SK-N-SH treated with all-trans-retinoic acid at 6 μM for 48 hours (cell line): ENCODE measurements at regions not wholly inside any gene's neighbourhood (a gene's known extent, or its start where the extent isn't known, plus 50 kb on each side); places are given as distances from the start of the nearest gene placed in this dataset.

Source experiments
- ATAC-seq: fragments of 200-7000 bp; cut with Tn5 transposase; 3 replicates; pipeline ENCODE4 v1.9.1; 2020; ENCODE audit warnings: mild to moderate bottlenecking, moderate library complexity
- BACH2 ChIP-seq: fragments of 250-450 bp; sonication (Bioruptor Pico); IDR thresholded peaks from 2 replicates; pipeline ENCODE4 v1.9.0; 2021; ENCODE audit warnings: mild to moderate bottlenecking, borderline replicate concordance
- CREB5 ChIP-seq: fragments of 250-450 bp; sonication (Bioruptor Pico); IDR thresholded peaks from 2 replicates; pipeline ENCODE4 v1.5.1; 2020; ENCODE audit warnings: low read depth, mild to moderate bottlenecking, moderate library complexity
- CSDC2 ChIP-seq: fragments of 250-450 bp; sonication (Bioruptor Pico); IDR thresholded peaks from 2 replicates; pipeline ENCODE4 v1.5.0; 2020; ENCODE audit warnings: mild to moderate bottlenecking, moderate library complexity
- ESRRG ChIP-seq: fragments of 250-450 bp; sonication (Bioruptor Pico); IDR thresholded peaks from 2 replicates; pipeline ENCODE4 v1.6.1; 2021; ENCODE audit warnings: mild to moderate bottlenecking
- ISL1 ChIP-seq: fragments of 250-450 bp; sonication (Bioruptor Pico); IDR thresholded peaks from 2 replicates; pipeline ENCODE4 v2.1.2; 2022; ENCODE audit warnings: mild to moderate bottlenecking, moderate library complexity
- OSR1 ChIP-seq: fragments of 250-450 bp; sonication (Bioruptor Pico); IDR thresholded peaks from 2 replicates; pipeline ENCODE4 v1.8.0; 2022; ENCODE audit warnings: moderate library complexity, mild to moderate bottlenecking, inconsistent platforms
- POU6F1 ChIP-seq: fragments of 250-450 bp; sonication (Bioruptor Pico); IDR thresholded peaks from 2 replicates; pipeline ENCODE4 v1.8.0; 2021; ENCODE audit warnings: low read depth, mild to moderate bottlenecking, moderate library complexity, borderline replicate concordance
- PPARA ChIP-seq: fragments of 250-450 bp; sonication (Bioruptor Pico); IDR thresholded peaks from 2 replicates; pipeline ENCODE4 v1.5.0; 2020; ENCODE audit warnings: mild to moderate bottlenecking, borderline replicate concordance
- SNAI2 ChIP-seq: fragments of 250-450 bp; sonication (Bioruptor Pico); IDR thresholded peaks from 2 replicates; pipeline ENCODE4 v1.5.0; 2020; ENCODE audit warnings: mild to moderate bottlenecking, moderate library complexity
- TOX ChIP-seq: fragments of 250-450 bp; sonication (Bioruptor Pico); IDR thresholded peaks from 2 replicates; pipeline ENCODE4 v1.8.0; 2021; ENCODE audit warnings: mild to moderate bottlenecking, moderate library complexity, borderline replicate concordance
- ZC3H10 ChIP-seq: fragments of 250-450 bp; sonication (Bioruptor Pico); IDR thresholded peaks from 2 replicates; pipeline ENCODE4 v1.5.1; 2021; ENCODE audit warnings: mild to moderate bottlenecking, moderate library complexity
- ZFP30 ChIP-seq: fragments of 450-650 bp; formaldehyde crosslinking; IDR thresholded peaks from 2 replicates; pipeline ENCODE4 v1.5.0; 2022; ENCODE audit warnings: mild to moderate bottlenecking, moderate library complexity
- ZNF565 ChIP-seq: fragments of 450-650 bp; formaldehyde crosslinking; conservative IDR thresholded peaks from 2 replicates; pipeline ENCODE4 v1.5.0; 2020; ENCODE audit warnings: low read depth, mild to moderate bottlenecking, moderate library complexity
- ZNF70 ChIP-seq: fragments of 450-650 bp; formaldehyde crosslinking; IDR thresholded peaks from 2 replicates; pipeline ENCODE4 v1.5.0; 2020; ENCODE audit warnings: mild to moderate bottlenecking, moderate library complexity
- TF ChIP-seq, protein P1 (sequence below): fragments of 250-450 bp; sonication (Bioruptor Pico); IDR thresholded peaks from 2 replicates; pipeline ENCODE4 v1.5.1; 2021; ENCODE audit warnings: mild to moderate bottlenecking, moderate library complexity
- TF ChIP-seq, protein P2 (sequence below): fragments of 250-450 bp; sonication (Bioruptor Pico); IDR thresholded peaks from 2 replicates; pipeline ENCODE4 v1.8.0; 2020; ENCODE audit warnings: mild to moderate bottlenecking, moderate library complexity, borderline replicate concordance
- TF ChIP-seq, protein P3 (sequence below): fragments of 250-450 bp; sonication (Bioruptor Pico); IDR thresholded peaks from 2 replicates; pipeline ENCODE4 v1.5.0; 2020; ENCODE audit warnings: mild to moderate bottlenecking, moderate library complexity

- TF ChIP-seq OSR1 (CRISPR knock-in tag) (no peak), CSDC2 (no peak), PPARA (CRISPR knock-in tag) (no peak), ZNF565 (no peak), ZC3H10 (CRISPR knock-in tag) (no peak), ZNF70 (CRISPR knock-in tag) (no peak), CREB5 (CRISPR knock-in tag) (no peak), ISL1 (CRISPR knock-in tag) (no peak), BACH2 (no peak), SNAI2 (CRISPR knock-in tag) (no peak)
- TF ChIP-seq, all 23 proteins: peak for 0
Measured at GRCh38 chr2:51401546-51401945, 369.6 kb upstream of the NRXN1 start (continued).

DNA sequence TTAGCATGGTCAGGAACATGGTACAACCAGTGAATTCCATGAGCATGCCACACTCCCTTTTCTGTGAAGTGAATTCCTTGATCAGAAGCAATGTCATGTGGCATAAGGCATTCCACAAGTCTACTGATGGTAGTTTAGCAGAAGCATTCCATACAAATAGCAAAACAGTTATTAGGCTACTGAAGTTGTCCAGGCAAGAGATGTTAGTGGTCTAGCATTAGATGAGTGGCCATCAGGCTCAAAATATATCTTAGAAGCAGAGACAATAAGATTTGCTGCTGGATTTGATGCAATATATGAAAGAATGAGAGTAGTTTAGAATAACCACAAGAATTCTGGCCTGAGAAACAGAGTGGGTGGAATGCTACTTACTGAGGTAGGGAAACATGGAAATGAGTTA is 355.3 kb upstream of the NRXN1 start:
- ATAC-seq, result no peak

DNA sequence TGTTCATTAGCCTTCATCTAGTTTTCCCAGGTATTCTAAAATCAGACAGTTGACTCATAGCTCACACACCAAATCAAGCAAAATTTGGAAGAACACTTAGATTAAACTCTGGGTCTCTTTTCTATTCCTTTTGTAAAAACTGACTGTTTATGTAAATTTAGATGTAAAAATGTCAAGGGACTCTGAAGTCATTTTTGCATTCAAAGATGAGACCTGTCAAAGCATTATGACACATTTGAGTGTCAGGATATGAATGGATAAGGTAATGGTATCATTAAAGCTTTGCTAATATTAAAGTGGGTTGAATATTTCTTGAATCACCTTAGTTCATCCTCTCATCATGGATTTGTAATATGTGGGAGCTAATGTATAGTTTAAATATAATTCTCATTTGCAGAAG is 348.1 kb upstream of the NRXN1 start:
- TF ChIP-seq, protein P1, sequence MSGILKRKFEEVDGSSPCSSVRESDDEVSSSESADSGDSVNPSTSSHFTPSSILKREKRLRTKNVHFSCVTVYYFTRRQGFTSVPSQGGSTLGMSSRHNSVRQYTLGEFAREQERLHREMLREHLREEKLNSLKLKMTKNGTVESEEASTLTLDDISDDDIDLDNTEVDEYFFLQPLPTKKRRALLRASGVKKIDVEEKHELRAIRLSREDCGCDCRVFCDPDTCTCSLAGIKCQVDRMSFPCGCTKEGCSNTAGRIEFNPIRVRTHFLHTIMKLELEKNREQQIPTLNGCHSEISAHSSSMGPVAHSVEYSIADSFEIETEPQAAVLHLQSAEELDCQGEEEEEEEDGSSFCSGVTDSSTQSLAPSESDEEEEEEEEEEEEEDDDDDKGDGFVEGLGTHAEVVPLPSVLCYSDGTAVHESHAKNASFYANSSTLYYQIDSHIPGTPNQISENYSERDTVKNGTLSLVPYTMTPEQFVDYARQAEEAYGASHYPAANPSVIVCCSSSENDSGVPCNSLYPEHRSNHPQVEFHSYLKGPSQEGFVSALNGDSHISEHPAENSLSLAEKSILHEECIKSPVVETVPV (CRISPR knock-in tag), result no peak
- TF ChIP-seq POU6F1 (CRISPR knock-in tag) (no peak), CREB5 (CRISPR knock-in tag) (no peak), ZC3H10 (CRISPR knock-in tag) (no peak)
- TF ChIP-seq, protein P2, sequence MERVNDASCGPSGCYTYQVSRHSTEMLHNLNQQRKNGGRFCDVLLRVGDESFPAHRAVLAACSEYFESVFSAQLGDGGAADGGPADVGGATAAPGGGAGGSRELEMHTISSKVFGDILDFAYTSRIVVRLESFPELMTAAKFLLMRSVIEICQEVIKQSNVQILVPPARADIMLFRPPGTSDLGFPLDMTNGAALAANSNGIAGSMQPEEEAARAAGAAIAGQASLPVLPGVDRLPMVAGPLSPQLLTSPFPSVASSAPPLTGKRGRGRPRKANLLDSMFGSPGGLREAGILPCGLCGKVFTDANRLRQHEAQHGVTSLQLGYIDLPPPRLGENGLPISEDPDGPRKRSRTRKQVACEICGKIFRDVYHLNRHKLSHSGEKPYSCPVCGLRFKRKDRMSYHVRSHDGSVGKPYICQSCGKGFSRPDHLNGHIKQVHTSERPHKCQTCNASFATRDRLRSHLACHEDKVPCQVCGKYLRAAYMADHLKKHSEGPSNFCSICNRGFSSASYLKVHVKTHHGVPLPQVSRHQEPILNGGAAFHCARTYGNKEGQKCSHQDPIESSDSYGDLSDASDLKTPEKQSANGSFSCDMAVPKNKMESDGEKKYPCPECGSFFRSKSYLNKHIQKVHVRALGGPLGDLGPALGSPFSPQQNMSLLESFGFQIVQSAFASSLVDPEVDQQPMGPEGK, result no peak
- ATAC-seq, result no peak

More for the DNA sequence above, 355.3 kb upstream of the NRXN1 start:
- TF ChIP-seq ESRRG (CRISPR knock-in tag), result no peak
- no peak for TF ChIP-seq ZC3H10 (CRISPR knock-in tag)
- TF ChIP-seq ZFP30 (CRISPR knock-in tag), result no peak
- TF ChIP-seq SNAI2 (CRISPR knock-in tag), result no peak
- no peak for TF ChIP-seq TOX (CRISPR knock-in tag)
- TF ChIP-seq, protein P3, sequence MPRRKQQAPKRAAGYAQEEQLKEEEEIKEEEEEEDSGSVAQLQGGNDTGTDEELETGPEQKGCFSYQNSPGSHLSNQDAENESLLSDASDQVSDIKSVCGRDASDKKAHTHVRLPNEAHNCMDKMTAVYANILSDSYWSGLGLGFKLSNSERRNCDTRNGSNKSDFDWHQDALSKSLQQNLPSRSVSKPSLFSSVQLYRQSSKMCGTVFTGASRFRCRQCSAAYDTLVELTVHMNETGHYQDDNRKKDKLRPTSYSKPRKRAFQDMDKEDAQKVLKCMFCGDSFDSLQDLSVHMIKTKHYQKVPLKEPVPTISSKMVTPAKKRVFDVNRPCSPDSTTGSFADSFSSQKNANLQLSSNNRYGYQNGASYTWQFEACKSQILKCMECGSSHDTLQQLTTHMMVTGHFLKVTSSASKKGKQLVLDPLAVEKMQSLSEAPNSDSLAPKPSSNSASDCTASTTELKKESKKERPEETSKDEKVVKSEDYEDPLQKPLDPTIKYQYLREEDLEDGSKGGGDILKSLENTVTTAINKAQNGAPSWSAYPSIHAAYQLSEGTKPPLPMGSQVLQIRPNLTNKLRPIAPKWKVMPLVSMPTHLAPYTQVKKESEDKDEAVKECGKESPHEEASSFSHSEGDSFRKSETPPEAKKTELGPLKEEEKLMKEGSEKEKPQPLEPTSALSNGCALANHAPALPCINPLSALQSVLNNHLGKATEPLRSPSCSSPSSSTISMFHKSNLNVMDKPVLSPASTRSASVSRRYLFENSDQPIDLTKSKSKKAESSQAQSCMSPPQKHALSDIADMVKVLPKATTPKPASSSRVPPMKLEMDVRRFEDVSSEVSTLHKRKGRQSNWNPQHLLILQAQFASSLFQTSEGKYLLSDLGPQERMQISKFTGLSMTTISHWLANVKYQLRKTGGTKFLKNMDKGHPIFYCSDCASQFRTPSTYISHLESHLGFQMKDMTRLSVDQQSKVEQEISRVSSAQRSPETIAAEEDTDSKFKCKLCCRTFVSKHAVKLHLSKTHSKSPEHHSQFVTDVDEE (CRISPR knock-in tag), result no peak
- no peak for TF ChIP-seq POU6F1 (CRISPR knock-in tag)
